Glutamatergic neuron (in vitro differentiated cells): ENCODE measurements at regions not wholly inside any gene's neighbourhood (a gene's known extent, or its start where the extent isn't known, plus 50 kb on each side); places are given as distances from the start of the nearest gene placed in this dataset.

Source experiments
- DNase-seq: peaks from one replicate; pipeline ENCODE4 v3.0.0; 2022
- H3K27ac Mint-ChIP-seq: one replicate; pipeline ENCODE4 v1.8.0; 2020; ENCODE audit warnings: mild to moderate bottlenecking, mixed read lengths, inconsistent platforms; ENCODE audit not compliant: unreplicated experiment
- H3K27me3 Mint-ChIP-seq: one replicate; pipeline ENCODE4 v1.8.0; 2020; ENCODE audit warnings: mild to moderate bottlenecking, moderate library complexity, mixed read lengths, inconsistent platforms; ENCODE audit not compliant: unreplicated experiment
- H3K36me3 Mint-ChIP-seq: one replicate; pipeline ENCODE4 v1.8.0; 2020; ENCODE audit warnings: mild to moderate bottlenecking, mixed read lengths, inconsistent platforms; ENCODE audit not compliant: unreplicated experiment
- H3K4me1 Mint-ChIP-seq: one replicate; pipeline ENCODE4 v1.8.0; 2020; ENCODE audit warnings: mild to moderate bottlenecking, low read depth, mixed read lengths, inconsistent platforms; ENCODE audit not compliant: unreplicated experiment
- H3K4me3 Mint-ChIP-seq: one replicate; pipeline ENCODE4 v1.8.0; 2020; ENCODE audit warnings: mild to moderate bottlenecking, mixed read lengths, inconsistent platforms; ENCODE audit not compliant: unreplicated experiment
- H3K9me3 Mint-ChIP-seq: one replicate; pipeline ENCODE4 v1.8.0; 2020; ENCODE audit warnings: mild to moderate bottlenecking, moderate library complexity, mixed read lengths, inconsistent platforms; ENCODE audit not compliant: unreplicated experiment
- CTCF ChIP-seq: fragments of 200-600 bp; sonication (generic); IDR thresholded peaks from one replicate; pipeline ENCODE4 v1.5.0; 2021; ENCODE audit not compliant: partially characterized antibody, unreplicated experiment

DNA sequence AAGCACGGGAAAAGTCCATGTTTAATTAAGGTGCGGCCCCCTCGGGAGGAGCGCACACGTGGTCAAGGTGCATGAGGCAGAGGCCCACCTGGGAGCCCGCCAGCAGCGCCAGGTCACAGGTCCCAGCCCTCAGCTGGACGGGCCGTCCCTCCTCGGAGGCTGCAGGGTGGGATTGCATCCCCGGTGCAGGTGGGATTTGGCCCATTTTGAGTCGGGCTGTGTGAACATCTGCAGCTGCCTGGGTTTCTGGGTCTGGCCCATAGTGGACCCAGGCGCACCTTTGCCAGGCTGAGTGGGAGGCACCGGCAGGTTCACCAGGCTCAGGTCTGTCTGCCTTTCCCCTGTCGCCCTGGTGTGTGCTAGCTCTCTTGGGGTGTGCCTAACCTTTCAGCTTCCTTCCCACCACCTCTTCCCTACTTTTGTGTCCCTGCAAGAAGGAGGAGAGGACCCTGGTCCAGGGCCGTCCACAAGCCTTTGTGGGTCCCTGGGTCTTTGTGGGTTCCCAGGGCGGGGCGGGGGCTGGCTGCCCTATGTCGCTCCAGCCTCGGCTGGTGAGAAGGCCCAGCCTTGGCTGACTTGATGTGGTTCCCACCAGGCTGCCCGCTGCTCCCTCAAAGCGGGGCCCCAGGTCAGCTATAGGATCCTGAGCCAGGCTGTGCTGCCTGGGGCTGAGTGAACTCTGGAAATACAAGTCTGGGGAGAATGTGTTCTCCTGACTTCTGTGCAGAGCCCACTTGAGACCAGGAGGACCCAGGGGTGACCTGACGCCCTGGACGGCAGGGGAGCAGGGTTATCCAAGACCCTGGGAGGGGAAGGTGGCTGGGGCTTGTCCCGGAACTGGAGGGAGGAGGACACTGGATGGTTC is 186.7 kb upstream of the SHH start:
- DNase-seq: no peak
- H3K36me3 Mint-ChIP-seq: no peaks in the 10 kb centered on the region

DNA sequence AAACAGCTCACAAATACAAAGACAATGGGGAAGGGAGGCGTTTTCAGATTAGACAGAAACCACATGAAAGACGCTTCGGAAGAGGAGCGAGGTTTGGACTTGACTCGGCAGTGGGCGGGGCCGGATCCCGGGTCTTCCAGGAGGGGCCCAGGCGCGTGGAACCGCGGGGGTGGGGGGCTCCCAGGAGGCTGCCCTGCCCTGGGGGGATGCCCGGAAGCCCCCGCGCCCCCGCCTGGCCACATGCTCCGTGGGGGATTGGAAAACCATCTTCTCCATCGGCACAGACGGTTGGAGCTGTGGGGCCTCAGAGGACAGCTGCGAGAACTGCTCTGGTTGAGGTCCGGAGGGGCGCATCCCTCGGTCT is 186.0 kb upstream of the SHH start:
- TF ChIP-seq CTCF: no peak
- DNase-seq: no peak
- H3K4me1 Mint-ChIP-seq: no peaks in the 10 kb centered on the region
- H3K27me3 Mint-ChIP-seq: peaks cover 3% of the 10 kb centered on the region
- H3K27ac Mint-ChIP-seq: no peak overlapping the region
- H3K4me3 Mint-ChIP-seq: no peak overlapping the region
- H3K36me3 Mint-ChIP-seq: no peaks in the 10 kb centered on the region
- no peaks in the 10 kb centered on the region for H3K9me3 Mint-ChIP-seq

More for the DNA sequence above, 186.7 kb upstream of the SHH start:
- Mint-ChIP-seq H3K27me3 (peaks cover 3% of the 10 kb centered on the region), H3K9me3 (no peaks in the 10 kb centered on the region), H3K4me1 (no peaks in the 10 kb centered on the region), H3K27ac (no peak overlapping the region), H3K4me3 (no peak overlapping the region)
- TF ChIP-seq CTCF: no peak

DNA sequence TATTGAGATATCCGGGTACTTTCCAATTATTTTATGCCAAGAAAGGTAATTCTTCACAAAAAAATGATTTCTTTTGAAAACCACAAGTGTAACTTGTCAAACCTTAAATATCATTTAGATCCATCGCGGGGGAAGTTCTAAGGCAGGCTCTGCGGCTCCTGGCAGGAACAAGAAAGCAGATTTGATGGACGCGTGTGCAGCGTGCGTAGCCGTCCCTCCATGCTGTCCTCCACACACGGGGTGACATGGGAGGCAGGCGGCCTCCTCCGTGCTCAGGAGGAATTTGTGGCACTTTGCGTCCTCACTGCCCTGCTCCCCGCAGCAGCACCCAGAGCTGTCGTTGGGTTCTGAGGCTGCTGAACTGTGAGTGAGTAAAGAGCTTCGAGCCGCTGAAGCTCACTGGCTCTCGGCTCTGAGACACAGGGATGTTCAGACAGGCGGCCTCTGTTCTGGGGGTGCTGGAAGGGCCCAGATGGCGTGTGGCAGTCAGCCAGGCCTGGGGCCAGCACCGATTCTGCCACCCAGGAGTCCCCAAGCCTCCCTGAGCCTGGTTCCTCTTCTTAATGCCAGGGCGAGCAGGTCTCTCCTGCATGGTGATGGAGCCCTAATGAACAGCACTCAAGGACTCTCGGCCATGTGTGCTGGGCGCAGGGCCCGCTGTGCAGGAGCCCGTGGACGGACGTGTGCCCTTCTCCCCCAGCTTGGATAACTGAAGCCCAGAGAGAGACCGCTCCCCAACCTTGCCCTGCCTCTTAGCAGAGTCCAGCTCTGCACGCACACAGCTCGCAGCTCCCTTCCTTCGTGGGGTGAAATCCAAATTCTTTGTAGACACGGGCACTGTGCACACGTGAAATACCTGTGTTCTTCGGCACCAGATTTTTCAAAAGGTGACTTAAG is 185.4 kb upstream of the SHH start:
- H3K27me3 Mint-ChIP-seq: peaks cover 2% of the 10 kb centered on the region
- TF ChIP-seq CTCF: no peak
- H3K4me3 Mint-ChIP-seq: no peak overlapping the region
- no peaks in the 10 kb centered on the region for H3K9me3 Mint-ChIP-seq
- H3K36me3 Mint-ChIP-seq: no peaks in the 10 kb centered on the region
- no peaks in the 10 kb centered on the region for H3K4me1 Mint-ChIP-seq
- no peak for DNase-seq
- no peak overlapping the region for H3K27ac Mint-ChIP-seq

- Mint-ChIP-seq H3K27me3 (peaks cover 2% of the 10 kb centered on the region), H3K4me3 (no peak overlapping the region), H3K9me3 (peaks cover under 1% of the 10 kb centered on the region), H3K4me1 (no peaks in the 10 kb centered on the region), H3K27ac (no peak overlapping the region), H3K36me3 (no peaks in the 10 kb centered on the region)
- no peak for TF ChIP-seq CTCF
- DNase-seq: no peak
Observed at GRCh38 chr7:155996718-155997280, 184.5 kb upstream of the SHH start.

DNA sequence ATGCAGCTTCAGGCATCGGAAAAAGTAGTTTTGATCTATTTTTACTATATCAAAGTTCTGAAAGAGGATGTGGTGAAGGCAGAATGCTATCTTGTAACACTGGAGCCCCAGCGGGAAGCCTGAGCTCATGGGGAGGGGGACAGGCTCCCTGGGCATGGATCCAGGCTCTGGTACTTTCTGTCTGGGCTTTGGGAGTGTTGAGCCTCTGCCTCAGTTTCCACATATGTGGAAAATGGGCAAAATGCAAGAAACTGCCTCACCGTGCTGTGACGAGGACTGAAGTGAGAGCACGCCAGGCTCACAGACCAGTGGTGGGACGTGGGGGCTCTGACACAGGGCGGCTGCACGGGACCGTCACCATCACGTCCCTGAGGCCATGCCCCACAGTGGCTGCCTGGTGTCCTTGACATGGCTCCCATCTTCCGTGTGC is 182.9 kb upstream of the SHH start:
- Mint-ChIP-seq H3K9me3 (peaks cover 6% of the 10 kb centered on the region), H3K36me3 (no peaks in the 10 kb centered on the region), H3K4me3 (no peak overlapping the region), H3K4me1 (no peaks in the 10 kb centered on the region), H3K27ac (no peak overlapping the region), H3K27me3 (peaks cover 6% of the 10 kb centered on the region)
- no peak for DNase-seq
- no peak for TF ChIP-seq CTCF
